Gastroesophageal sphincter (tissue), 3 donors: ENCODE measurements at regions not wholly inside any gene's neighbourhood (a gene's known extent, or its start where the extent isn't known, plus 50 kb on each side); places are given as distances from the start of the nearest gene placed in this dataset.

Experiments
- CTCF ChIP-seq, 4 experiments: fragments of 200-600 bp in 2 of 4; fragments of 450-650 bp in 2 of 4; sonication (generic) in 1 of 4; IDR thresholded peaks; one replicate each; pipeline ENCODE4 v1.5.1; 2017 to 2019; ENCODE audit warnings: antibody characterized with exemption in 4 of 4, mild to moderate bottlenecking in 2 of 4, moderate library complexity in 2 of 4
- POLR2A ChIP-seq, 2 donors: fragments of 450-650 bp; IDR thresholded peaks; one replicate each; pipeline ENCODE4 v1.6.1; 2017; ENCODE audit warnings: antibody characterized with exemption in 2 of 2, mild to moderate bottlenecking in 2 of 2, moderate library complexity in 1 of 2

DNA sequence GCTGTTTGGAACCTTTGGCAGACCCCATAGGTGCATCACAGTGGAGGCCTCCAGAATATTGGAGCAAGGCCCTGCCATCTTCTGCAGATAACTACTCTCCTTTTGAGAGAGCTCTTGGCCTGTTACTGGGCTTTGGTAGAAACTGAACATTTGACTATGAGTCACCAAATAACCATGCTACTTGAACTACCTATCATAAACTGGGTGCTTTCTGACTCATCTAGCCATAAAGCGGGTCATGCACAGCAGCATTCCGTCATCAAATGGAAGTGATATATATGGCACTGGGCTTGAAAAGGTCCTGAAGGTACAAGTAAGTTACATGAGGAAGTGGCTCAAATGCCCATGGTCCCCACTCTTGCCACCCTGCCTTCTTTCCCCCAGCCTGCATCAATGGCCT lies 782.5 kb upstream of the SLITRK6 start:
- no peak for TF ChIP-seq POLR2A (IDR thresholded peaks at IDR 0.05)
- no peak for TF ChIP-seq CTCF (IDR thresholded peaks at IDR 0.05)
